Bronchial epithelial cell (primary cell): ENCODE measurements at regions not wholly inside any gene's neighbourhood (a gene's known extent, or its start where the extent isn't known, plus 50 kb on each side); places are given as distances from the start of the nearest gene placed in this dataset.

Experiments
- DNase-seq: peaks from one replicate; pipeline ENCODE4 v3.0.0-alpha.2; 2010; ENCODE audit warnings: low read depth
- FAIRE-seq: peaks from 2 replicates; lab custom pipeline; 2011; peaks lifted over from hg19 to GRCh38; lab: Jason Lieb, UNC
- H3K27me3 ChIP-seq: 2 replicates; pipeline ENCODE4 v1.5.1; 2011; ENCODE audit warnings: low read length; ENCODE audit not compliant: control insufficient read depth, insufficient read depth
- H3K36me3 ChIP-seq: 2 replicates; pipeline ENCODE4 v1.5.1; 2011; ENCODE audit warnings: low read length; ENCODE audit not compliant: control insufficient read depth, insufficient read depth
- H3K4me3 ChIP-seq: 2 replicates; pipeline ENCODE4 v1.5.1; 2011; ENCODE audit warnings: mild to moderate bottlenecking, low read depth, low read length, control low read depth
- CTCF ChIP-seq: IDR thresholded peaks from 2 replicates; pipeline ENCODE4 v1.5.1; 2011; ENCODE audit warnings: mild to moderate bottlenecking, moderate library complexity, low read length, control low read depth, inconsistent platforms; ENCODE audit not compliant: insufficient read depth, severe bottlenecking

- DNase-seq (no peak), FAIRE-seq (no peak)
- no peak for TF ChIP-seq CTCF
- Histone ChIP-seq H3K27me3 (no peaks in the 10 kb centered on the region), H3K36me3 (no peaks in the 10 kb centered on the region), H3K4me3 (no peak overlapping the region)
Observed at GRCh38 chr7:96527133-96527827, 182.4 kb downstream of the SEM1 start.

GRCh38 chr7:96526496-96526895 lies 183.2 kb downstream of the SEM1 start:
- Histone ChIP-seq H3K4me3 (no peak overlapping the region), H3K36me3 (no peaks in the 10 kb centered on the region), H3K27me3 (no peaks in the 10 kb centered on the region)
- TF ChIP-seq CTCF: no peak
- FAIRE-seq (no peak), DNase-seq (no peak)

GRCh38 chr7:96521068-96521894 lies 188.4 kb downstream of the SEM1 start:
- peaks cover 3% of the 10 kb centered on the region for H3K27me3 ChIP-seq
- no peak overlapping the region for H3K4me3 ChIP-seq
- no peak for DNase-seq
- TF ChIP-seq CTCF: no peak
- FAIRE-seq: no peak
- no peaks in the 10 kb centered on the region for H3K36me3 ChIP-seq

- TF ChIP-seq CTCF: no peak
- Histone ChIP-seq H3K36me3 (no peaks in the 10 kb centered on the region), H3K27me3 (peaks cover 9% of the 10 kb centered on the region), H3K4me3 (no peak overlapping the region)
- DNase-seq: peak; percentile 14
- no peak for FAIRE-seq
Observed at GRCh38 chr7:96508371-96508770, 186.5 kb upstream of the SLC25A13 start.

GRCh38 chr7:96503597-96503996 lies 181.7 kb upstream of the SLC25A13 start:
- H3K4me3 ChIP-seq: no peak overlapping the region
- FAIRE-seq (no peak), DNase-seq (no peak)
- TF ChIP-seq CTCF: no peak
- H3K36me3 ChIP-seq: no peaks in the 10 kb centered on the region
- H3K27me3 ChIP-seq: peaks cover 7% of the 10 kb centered on the region
